ENCODE measurements at regions not wholly inside any gene's neighbourhood (a gene's known extent, or its start where the extent isn't known, plus 50 kb on each side); places are given as distances from the start of the nearest gene placed in this dataset.

DNA sequence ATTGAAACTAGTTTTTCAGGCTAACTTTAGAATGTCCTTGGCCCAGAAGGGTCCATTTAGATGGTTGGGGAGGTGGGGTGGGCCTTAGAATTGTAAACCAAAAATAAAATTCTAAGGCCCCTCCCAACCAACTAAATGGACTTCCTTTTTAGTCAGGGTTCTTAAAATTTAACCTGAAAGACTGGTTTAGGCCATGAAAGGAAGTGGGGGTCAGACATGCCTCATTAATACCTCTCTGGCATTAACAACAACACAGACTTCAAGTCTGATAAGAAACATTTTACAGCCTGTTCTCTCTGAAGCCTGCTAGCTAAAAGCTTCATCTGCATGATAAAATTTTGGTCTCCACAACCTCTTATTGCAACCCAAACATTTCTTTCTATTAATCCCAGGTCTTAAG lies 65.5 kb upstream of the TNC start:
- Histone ChIP-seq H4K20me1 (ENCODE audit: insufficient read depth, low read length) (no peaks in the 10 kb centered on the region), H3K9ac (ENCODE audit: insufficient read depth, low read depth, low read length) (no peak overlapping the region), H3K27me3 (ENCODE audit: control insufficient read depth in 1 of 2, insufficient read depth in 2 of 2, low read length in 2 of 2) (no peaks in the 10 kb centered on the region; a peak in 1 of 5 replicates), H3K4me2 (ENCODE audit: low read depth, low read length) (no peak overlapping the region), H3K4me3 (replicated peaks in 1 of 3; ENCODE audit: insufficient read depth in 1 of 3, low read depth in 2 of 3, low read length in 3 of 3) (no peak overlapping the region), H3K79me2 (ENCODE audit: insufficient read depth, low read length) (no peaks in the 10 kb centered on the region), H3K27ac (ENCODE audit: extremely low read length, insufficient read depth, low read length) (no peak overlapping the region), H2AFZ (ENCODE audit: low read length) (no peak overlapping the region), H3K4me1 (ENCODE audit: insufficient read depth, low read length) (no peaks in the 10 kb centered on the region), H3K9me3 (ENCODE audit: low read length) (no peaks in the 10 kb centered on the region), H3K36me3 (replicated peaks in 1 of 2; ENCODE audit: control insufficient read depth in 1 of 2, insufficient read depth in 2 of 2, low read length in 2 of 2) (no peaks in the 10 kb centered on the region)
- in situ Hi-C loops (cut with HindIII; ENCODE audit: extremely low pct_ligation_motif_present, low pct_unique_long_range_greater_than_20kb) (no loop called here), intact Hi-C loops (cut with micrococcal nuclease; ENCODE audit: unreplicated experiment) (no loop called here)
- DNase-seq (ENCODE audit: low spot score) (no peak), FAIRE-seq (no peak), ATAC-seq (no peak)
- BruUV-seq (replicated peaks) = no TSS peak
- ChIA-PET CTCF (ENCODE audit: low intra/inter-chr PET ratio, low total read pairs) (no interaction called here), POLR2A (no interaction called here)
- no peak for TF ChIP-seq ZNF292 (CRISPR knock-in tag; IDR thresholded peaks at IDR 0.05; ENCODE audit: borderline replicate concordance, low read depth)
- TF ChIP-seq AGO2 (optimal IDR thresholded peaks at IDR 0.05; ENCODE audit: low read depth, low read length) = no peak
- TF ChIP-seq, protein P1, sequence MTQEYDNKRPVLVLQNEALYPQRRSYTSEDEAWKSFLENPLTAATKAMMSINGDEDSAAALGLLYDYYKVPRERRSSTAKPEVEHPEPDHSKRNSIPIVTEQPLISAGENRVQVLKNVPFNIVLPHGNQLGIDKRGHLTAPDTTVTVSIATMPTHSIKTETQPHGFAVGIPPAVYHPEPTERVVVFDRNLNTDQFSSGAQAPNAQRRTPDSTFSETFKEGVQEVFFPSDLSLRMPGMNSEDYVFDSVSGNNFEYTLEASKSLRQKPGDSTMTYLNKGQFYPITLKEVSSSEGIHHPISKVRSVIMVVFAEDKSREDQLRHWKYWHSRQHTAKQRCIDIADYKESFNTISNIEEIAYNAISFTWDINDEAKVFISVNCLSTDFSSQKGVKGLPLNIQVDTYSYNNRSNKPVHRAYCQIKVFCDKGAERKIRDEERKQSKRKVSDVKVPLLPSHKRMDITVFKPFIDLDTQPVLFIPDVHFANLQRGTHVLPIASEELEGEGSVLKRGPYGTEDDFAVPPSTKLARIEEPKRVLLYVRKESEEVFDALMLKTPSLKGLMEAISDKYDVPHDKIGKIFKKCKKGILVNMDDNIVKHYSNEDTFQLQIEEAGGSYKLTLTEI (CRISPR knock-in tag; conservative IDR thresholded peaks at IDR 0.05) = no peak
- no peak for TF ChIP-seq SNAI1 (CRISPR knock-in tag; IDR thresholded peaks at IDR 0.05; ENCODE audit: borderline replicate concordance)
- no peak for TF ChIP-seq ZSCAN20 (CRISPR knock-in tag; IDR thresholded peaks at IDR 0.05; ENCODE audit: borderline replicate concordance)
- TF ChIP-seq, protein P2, sequence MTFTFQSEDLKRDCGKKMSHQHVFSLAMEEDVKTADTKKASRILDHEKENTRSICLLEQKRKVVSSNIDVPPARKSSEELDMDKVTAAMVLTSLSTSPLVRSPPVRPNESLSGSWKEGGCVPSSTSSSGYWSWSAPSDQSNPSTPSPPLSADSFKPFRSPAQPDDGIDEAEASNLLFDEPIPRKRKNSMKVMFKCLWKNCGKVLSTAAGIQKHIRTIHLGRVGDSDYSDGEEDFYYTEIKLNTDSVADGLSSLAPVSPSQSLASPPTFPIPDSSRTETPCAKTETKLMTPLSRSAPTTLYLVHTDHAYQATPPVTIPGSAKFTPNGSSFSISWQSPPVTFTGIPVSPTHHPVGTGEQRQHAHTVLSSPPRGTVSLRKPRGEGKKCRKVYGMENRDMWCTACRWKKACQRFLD (CRISPR knock-in tag; IDR thresholded peaks at IDR 0.05; ENCODE audit: borderline replicate concordance) = no peak
- no peak for TF ChIP-seq ZNF567 (CRISPR knock-in tag; IDR thresholded peaks at IDR 0.05; ENCODE audit: borderline replicate concordance)
- TF ChIP-seq, protein P3, sequence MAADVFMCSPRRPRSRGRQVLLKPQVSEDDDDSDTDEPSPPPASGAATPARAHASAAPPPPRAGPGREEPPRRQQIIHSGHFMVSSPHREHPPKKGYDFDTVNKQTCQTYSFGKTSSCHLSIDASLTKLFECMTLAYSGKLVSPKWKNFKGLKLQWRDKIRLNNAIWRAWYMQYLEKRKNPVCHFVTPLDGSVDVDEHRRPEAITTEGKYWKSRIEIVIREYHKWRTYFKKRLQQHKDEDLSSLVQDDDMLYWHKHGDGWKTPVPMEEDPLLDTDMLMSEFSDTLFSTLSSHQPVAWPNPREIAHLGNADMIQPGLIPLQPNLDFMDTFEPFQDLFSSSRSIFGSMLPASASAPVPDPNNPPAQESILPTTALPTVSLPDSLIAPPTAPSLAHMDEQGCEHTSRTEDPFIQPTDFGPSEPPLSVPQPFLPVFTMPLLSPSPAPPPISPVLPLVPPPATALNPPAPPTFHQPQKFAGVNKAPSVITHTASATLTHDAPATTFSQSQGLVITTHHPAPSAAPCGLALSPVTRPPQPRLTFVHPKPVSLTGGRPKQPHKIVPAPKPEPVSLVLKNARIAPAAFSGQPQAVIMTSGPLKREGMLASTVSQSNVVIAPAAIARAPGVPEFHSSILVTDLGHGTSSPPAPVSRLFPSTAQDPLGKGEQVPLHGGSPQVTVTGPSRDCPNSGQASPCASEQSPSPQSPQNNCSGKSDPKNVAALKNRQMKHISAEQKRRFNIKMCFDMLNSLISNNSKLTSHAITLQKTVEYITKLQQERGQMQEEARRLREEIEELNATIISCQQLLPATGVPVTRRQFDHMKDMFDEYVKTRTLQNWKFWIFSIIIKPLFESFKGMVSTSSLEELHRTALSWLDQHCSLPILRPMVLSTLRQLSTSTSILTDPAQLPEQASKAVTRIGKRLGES (CRISPR knock-in tag; IDR thresholded peaks at IDR 0.05; ENCODE audit: borderline replicate concordance) = no peak
